Activated CD8-positive, alpha-beta T cell treated with anti-CD3 and anti-CD28 coated beads for 36 hours (primary cell): ENCODE measurements at regions not wholly inside any gene's neighbourhood (a gene's known extent, or its start where the extent isn't known, plus 50 kb on each side); places are given as distances from the start of the nearest gene placed in this dataset.

Experiments
- ATAC-seq: fragments of 200-7000 bp; cut with Tn5 transposase; one replicate; pipeline ENCODE4 v1.10.0; 2021; ENCODE audit warnings: mild to moderate bottlenecking, moderate library complexity
- CTCF ChIA-PET: fragments of 350-600 bp; sonication (Branson Sonifier 250); formaldehyde crosslinking; loops from one replicate; lab custom pipeline; 2021; ENCODE audit warnings: antibody characterized with exemption; lab: Charles Lee
- POLR2A ChIA-PET: fragments of 350-600 bp; sonication (Branson Sonifier 250); formaldehyde crosslinking; loops from one replicate; lab custom pipeline; 2021; ENCODE audit warnings: antibody characterized with exemption; lab: Charles Lee
- DNase-seq: peaks from one replicate; pipeline ENCODE4 v3.0.0-alpha.2; 2020
- H3K27ac Mint-ChIP-seq: one replicate; pipeline ENCODE4 v1.8.0; 2021; ENCODE audit warnings: mild to moderate bottlenecking, mixed read lengths
- H3K27me3 Mint-ChIP-seq: one replicate; pipeline ENCODE4 v1.8.0; 2021; ENCODE audit warnings: mixed read lengths
- H3K36me3 Mint-ChIP-seq: one replicate; pipeline ENCODE4 v1.8.0; 2021; ENCODE audit warnings: low read depth, mixed read lengths
- H3K4me1 Mint-ChIP-seq: one replicate; pipeline ENCODE4 v1.8.0; 2021; ENCODE audit warnings: low read depth, mixed read lengths
- H3K4me3 Mint-ChIP-seq: one replicate; pipeline ENCODE4 v1.8.0; 2021; ENCODE audit warnings: mild to moderate bottlenecking, moderate library complexity, mixed read lengths
- H3K9me3 Mint-ChIP-seq: one replicate; pipeline ENCODE4 v1.8.0; 2021; ENCODE audit warnings: mixed read lengths
- intact Hi-C: fragments of 100-400 bp; cut with micrococcal nuclease; formaldehyde crosslinking; loops from one replicate; pipeline ENCODE4 v1.10.0; 2022
- TF ChIP-seq, protein P1 (sequence below): fragments of 200-600 bp; IDR thresholded peaks from one replicate; pipeline ENCODE4 v1.8.0; 2022; ENCODE audit warnings: antibody characterized with exemption, mild to moderate bottlenecking

DNA sequence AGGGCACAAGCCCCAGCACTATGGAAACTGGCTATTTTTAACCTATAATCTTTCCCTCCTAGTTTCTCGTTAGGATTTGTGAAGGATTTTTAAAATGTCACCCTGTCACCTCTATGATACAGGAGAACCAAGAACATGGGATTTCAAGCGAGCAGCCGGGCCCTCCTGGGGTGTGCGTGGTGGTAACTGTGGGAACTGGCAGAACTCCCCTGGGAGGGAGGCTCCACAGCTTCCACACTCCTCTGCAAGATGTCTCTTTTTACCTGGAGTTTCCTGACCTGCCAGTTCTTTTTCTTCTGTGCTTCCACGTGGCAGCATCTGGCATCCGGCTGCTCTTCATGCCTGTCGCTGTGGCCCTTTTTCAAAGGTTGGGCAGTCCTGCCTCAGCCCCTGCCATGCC lies 386.3 kb upstream of the MYT1L start:
- Mint-ChIP-seq H3K27ac (no peak overlapping the region), H3K27me3 (peaks cover 1% of the 10 kb centered on the region), H3K4me1 (no peaks in the 10 kb centered on the region), H3K4me3 (no peak overlapping the region), H3K36me3 (no peaks in the 10 kb centered on the region), H3K9me3 (no peaks in the 10 kb centered on the region)
- CTCF ChIA-PET, result no interaction called here
- POLR2A ChIA-PET, result interaction anchor here (0.6 kb wide), 1 partner anchor 1010 kb away, joined by 3 read pairs; no protein-coding TSS in a partner anchor
- DNase-seq, result no peak
- no peak for ATAC-seq
- intact Hi-C loops, result no loop called here
- TF ChIP-seq, protein P1, sequence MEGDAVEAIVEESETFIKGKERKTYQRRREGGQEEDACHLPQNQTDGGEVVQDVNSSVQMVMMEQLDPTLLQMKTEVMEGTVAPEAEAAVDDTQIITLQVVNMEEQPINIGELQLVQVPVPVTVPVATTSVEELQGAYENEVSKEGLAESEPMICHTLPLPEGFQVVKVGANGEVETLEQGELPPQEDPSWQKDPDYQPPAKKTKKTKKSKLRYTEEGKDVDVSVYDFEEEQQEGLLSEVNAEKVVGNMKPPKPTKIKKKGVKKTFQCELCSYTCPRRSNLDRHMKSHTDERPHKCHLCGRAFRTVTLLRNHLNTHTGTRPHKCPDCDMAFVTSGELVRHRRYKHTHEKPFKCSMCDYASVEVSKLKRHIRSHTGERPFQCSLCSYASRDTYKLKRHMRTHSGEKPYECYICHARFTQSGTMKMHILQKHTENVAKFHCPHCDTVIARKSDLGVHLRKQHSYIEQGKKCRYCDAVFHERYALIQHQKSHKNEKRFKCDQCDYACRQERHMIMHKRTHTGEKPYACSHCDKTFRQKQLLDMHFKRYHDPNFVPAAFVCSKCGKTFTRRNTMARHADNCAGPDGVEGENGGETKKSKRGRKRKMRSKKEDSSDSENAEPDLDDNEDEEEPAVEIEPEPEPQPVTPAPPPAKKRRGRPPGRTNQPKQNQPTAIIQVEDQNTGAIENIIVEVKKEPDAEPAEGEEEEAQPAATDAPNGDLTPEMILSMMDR, result no peak

DNA sequence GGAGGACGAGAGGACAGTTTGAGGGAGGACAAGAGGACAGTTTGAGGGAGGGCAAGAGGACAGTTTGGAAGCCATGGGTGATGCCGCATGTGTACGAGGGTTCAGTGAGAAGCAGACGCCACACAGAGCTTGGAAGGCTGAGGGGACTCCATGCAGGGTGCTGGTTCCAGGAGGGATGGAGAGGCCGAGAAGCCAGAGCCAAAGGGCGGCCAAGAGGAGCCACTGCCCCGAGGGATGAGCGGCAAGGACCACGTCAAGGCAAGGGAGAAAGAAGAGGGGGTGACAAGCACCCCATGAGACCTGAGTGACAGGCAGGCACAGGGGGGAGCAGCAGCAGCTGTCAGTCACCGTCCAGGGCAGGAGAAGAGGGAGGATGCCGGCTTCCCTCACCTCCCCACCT lies 385.7 kb upstream of the MYT1L start:
- Mint-ChIP-seq H3K27ac (no peak overlapping the region), H3K36me3 (no peaks in the 10 kb centered on the region), H3K4me3 (no peak overlapping the region), H3K4me1 (no peaks in the 10 kb centered on the region), H3K27me3 (peaks cover 1% of the 10 kb centered on the region), H3K9me3 (no peaks in the 10 kb centered on the region)
- ChIA-PET POLR2A (no interaction called here), CTCF (no interaction called here)
- TF ChIP-seq, protein P1, result no peak
- ATAC-seq, result no peak
- intact Hi-C loops, result no loop called here
- DNase-seq, result no peak

- ATAC-seq (no peak), DNase-seq (no peak)
- Mint-ChIP-seq H3K27me3 (peaks cover 1% of the 10 kb centered on the region), H3K27ac (no peak overlapping the region), H3K36me3 (no peaks in the 10 kb centered on the region), H3K4me3 (no peak overlapping the region), H3K4me1 (no peaks in the 10 kb centered on the region), H3K9me3 (no peaks in the 10 kb centered on the region)
- ChIA-PET POLR2A (no interaction called here), CTCF (no interaction called here)
- intact Hi-C loops, result no loop called here
- TF ChIP-seq, protein P1, result no peak
Measured at GRCh38 chr2:2715036-2715818, 384.2 kb upstream of the MYT1L start.

DNA sequence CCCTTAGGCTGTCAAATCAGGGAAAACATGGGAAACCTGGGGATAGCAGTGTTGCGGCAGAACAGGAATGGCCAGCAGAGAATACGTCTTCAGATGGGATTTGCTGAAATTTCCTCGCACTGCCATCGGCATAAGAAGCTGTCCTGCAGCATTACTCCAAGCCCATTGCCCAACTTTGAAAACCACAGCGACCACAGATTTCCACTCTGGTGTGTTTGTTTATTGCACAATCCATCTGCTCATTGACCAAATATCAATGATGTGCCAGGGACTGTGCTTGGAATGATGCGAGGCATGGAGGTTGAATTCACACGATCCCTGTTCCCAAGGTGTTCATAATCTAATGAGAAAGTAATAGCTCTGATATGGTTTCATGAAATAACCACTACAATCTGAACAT lies 383.3 kb upstream of the MYT1L start:
- Mint-ChIP-seq H3K9me3 (no peaks in the 10 kb centered on the region), H3K4me3 (no peak overlapping the region), H3K27me3 (peaks cover 1% of the 10 kb centered on the region), H3K27ac (no peak overlapping the region), H3K4me1 (no peaks in the 10 kb centered on the region), H3K36me3 (no peaks in the 10 kb centered on the region)
- ATAC-seq (no peak), DNase-seq (no peak)
- TF ChIP-seq, protein P1, result no peak
- ChIA-PET CTCF (no interaction called here), POLR2A (no interaction called here)
- intact Hi-C loops, result no loop called here

GRCh38 chr2:2709431-2709770 lies 378.3 kb upstream of the MYT1L start:
- CTCF ChIA-PET, result no interaction called here

More at GRCh38 chr2:2709431-2709770, 378.3 kb upstream of the MYT1L start:
- Mint-ChIP-seq H3K4me3 (no peak overlapping the region), H3K27ac (no peak overlapping the region), H3K9me3 (no peaks in the 10 kb centered on the region), H3K27me3 (no peaks in the 10 kb centered on the region), H3K36me3 (no peaks in the 10 kb centered on the region), H3K4me1 (peaks cover 3% of the 10 kb centered on the region)
- POLR2A ChIA-PET, result no interaction called here
- TF ChIP-seq, protein P1, result no peak
- no peak for DNase-seq
- no peak for ATAC-seq
- intact Hi-C loops, result no loop called here
